ENCODE measurements at regions not wholly inside any gene's neighbourhood (a gene's known extent, or its start where the extent isn't known, plus 50 kb on each side); places are given as distances from the start of the nearest gene placed in this dataset.

DNA sequence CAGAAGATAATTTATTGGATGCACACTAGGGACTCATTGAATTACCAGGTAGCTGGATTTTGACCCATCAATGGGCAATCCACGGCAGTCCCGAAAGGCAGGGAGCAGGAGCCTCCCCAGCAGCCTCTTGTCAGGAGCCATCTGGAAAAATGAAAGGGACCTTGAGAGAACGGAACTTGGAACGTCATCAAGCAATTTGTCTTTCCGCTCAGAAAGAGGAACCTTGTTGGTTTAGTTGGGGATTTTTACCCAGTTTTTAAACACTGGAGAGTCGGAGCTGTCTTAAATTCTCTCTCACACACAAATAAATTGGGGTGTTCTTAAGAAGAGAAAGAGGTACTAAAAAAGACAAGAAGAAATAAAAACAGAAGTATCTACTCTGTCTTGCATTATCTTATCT is 1351.7 kb upstream of the TMEM132C start:
- H3K27ac ChIP-seq (ENCODE audit: low read length) = no peak overlapping the region
- ATAC-seq (no peak), DNase-seq (no peak)
- H3K79me2 ChIP-seq (ENCODE audit: low read length) = no peaks in the 10 kb centered on the region
- no TSS peak for BruUV-seq (replicated peaks)
- TF ChIP-seq EZH2 (IDR thresholded peaks at IDR 0.05; ENCODE audit: low read length, unreplicated experiment) = no peak
- no peak for TF ChIP-seq CTCF (conservative IDR thresholded peaks at IDR 0.05; ENCODE audit: low read depth, low read length)
- no peak for TF ChIP-seq EZH2phosphoT487 (IDR thresholded peaks at IDR 0.05; ENCODE audit: borderline replicate concordance, low read length)
- H3K27me3 ChIP-seq (ENCODE audit: low read length) = peaks cover 87% of the 10 kb centered on the region
- ChIA-PET CTCF (no interaction called here), POLR2A (ENCODE audit: unreplicated experiment) (no interaction called here)
- no peak overlapping the region for H3K4me2 ChIP-seq (ENCODE audit: low read length)
- no peaks in the 10 kb centered on the region for H3K9me3 ChIP-seq (ENCODE audit: low read length)
- no peak overlapping the region for H3K9ac ChIP-seq (ENCODE audit: low read length)
- H3K36me3 ChIP-seq (ENCODE audit: low read depth, low read length) = no peaks in the 10 kb centered on the region
- H4K20me1 ChIP-seq (ENCODE audit: low read length) = no peaks in the 10 kb centered on the region
- H2AFZ ChIP-seq (ENCODE audit: low read length) = no peak overlapping the region
- no peak overlapping the region for H3K4me3 ChIP-seq (ENCODE audit: low read length)
- H3K4me1 ChIP-seq (ENCODE audit: insufficient read depth, low read length) = no peaks in the 10 kb centered on the region
- H3K9me2 ChIP-seq (replicated peaks; ENCODE audit: low read length) = no peaks in the 10 kb centered on the region
- H3F3A ChIP-seq (ENCODE audit: low read length, unreplicated experiment) = no peaks in the 10 kb centered on the region
- intact Hi-C loops (cut with micrococcal nuclease) = no loop called here

DNA sequence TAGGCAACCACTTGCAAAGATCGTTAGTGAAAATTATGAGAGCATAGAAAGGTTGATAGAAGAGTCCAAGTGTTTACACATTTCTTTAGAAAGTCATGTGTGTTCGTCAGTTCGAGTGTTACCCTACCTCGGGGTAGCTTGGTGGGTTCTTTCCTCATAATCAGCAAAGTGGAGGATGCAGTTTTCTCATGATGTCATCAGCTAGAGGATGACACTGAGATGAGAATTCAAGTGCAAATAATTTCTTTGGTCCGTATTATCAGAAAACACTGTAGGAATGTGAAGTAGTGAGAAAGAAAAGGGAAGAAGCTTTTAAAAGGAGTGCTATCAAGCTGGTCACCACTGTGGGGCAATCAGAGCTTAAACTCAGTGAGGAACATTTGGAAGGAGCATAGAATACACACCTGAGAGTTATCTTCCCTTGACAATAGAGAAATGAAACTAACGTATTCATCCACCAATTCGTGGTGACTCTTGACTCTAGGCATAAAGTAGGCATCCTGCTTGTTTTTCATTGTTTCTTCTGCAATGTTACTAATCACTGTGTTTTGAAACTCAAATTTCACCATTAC is 1340.9 kb upstream of the TMEM132C start:
- CTCF ChIA-PET = interaction anchor here (0.6 to 2.0 kb wide), 3 partner anchors 58 to 455 kb away, joined by 3 to 5 read pairs (median 4); no protein-coding TSS in a partner anchor
- intact Hi-C loops (cut with micrococcal nuclease) = loop anchor here (1.0 to 10.0 kb wide), 4 partner anchors 182 to 455 kb away; no protein-coding TSS in a partner anchor
- peak; percentile 87 for ATAC-seq

More for the DNA sequence above, 1340.9 kb upstream of the TMEM132C start:
- POLR2A ChIA-PET (ENCODE audit: unreplicated experiment) = interaction anchor here (0.7 kb wide), 1 partner anchor 265 kb away, joined by 3 read pairs; no protein-coding TSS in a partner anchor
- peaks cover 36% of the 10 kb centered on the region for H3K27me3 ChIP-seq (ENCODE audit: low read length)
- H4K20me1 ChIP-seq (ENCODE audit: low read length) = no peaks in the 10 kb centered on the region
- peak; percentile 57 for DNase-seq
- no TSS peak for BruUV-seq (replicated peaks)
- H3K36me3 ChIP-seq (ENCODE audit: low read depth, low read length) = no peaks in the 10 kb centered on the region
- H3K4me2 ChIP-seq (ENCODE audit: low read length) = peak overlapping the region; percentile 51
- TF ChIP-seq CTCF (conservative IDR thresholded peaks at IDR 0.05; ENCODE audit: low read depth, low read length) = peak; percentile 62
- TF ChIP-seq EZH2 (IDR thresholded peaks at IDR 0.05; ENCODE audit: low read length, unreplicated experiment) = no peak
- H3K79me2 ChIP-seq (ENCODE audit: low read length) = no peaks in the 10 kb centered on the region
- 0 out of 2 replicates have a peak, but pooled peaks cover 4% of the 10 kb centered on the region for H3K4me1 ChIP-seq (ENCODE audit: insufficient read depth, low read length)
- H2AFZ ChIP-seq (ENCODE audit: low read length) = peak overlapping the region; percentile 24; the same call in 1 of the 2 replicates
- H3K4me3 ChIP-seq (ENCODE audit: low read length) = peak overlapping the region; percentile 36
- H3K9me3 ChIP-seq (ENCODE audit: low read length) = no peaks in the 10 kb centered on the region
- no peaks in the 10 kb centered on the region for H3F3A ChIP-seq (ENCODE audit: low read length, unreplicated experiment)
- H3K9ac ChIP-seq (ENCODE audit: low read length) = no peak overlapping the region
- no peaks in the 10 kb centered on the region for H3K9me2 ChIP-seq (replicated peaks; ENCODE audit: low read length)
- no peak overlapping the region for H3K27ac ChIP-seq (ENCODE audit: low read length)

Data from PC-3 (cell line).